ENCODE measurements at regions not wholly inside any gene's neighbourhood (a gene's known extent, or its start where the extent isn't known, plus 50 kb on each side); places are given as distances from the start of the nearest gene placed in this dataset.

DNA sequence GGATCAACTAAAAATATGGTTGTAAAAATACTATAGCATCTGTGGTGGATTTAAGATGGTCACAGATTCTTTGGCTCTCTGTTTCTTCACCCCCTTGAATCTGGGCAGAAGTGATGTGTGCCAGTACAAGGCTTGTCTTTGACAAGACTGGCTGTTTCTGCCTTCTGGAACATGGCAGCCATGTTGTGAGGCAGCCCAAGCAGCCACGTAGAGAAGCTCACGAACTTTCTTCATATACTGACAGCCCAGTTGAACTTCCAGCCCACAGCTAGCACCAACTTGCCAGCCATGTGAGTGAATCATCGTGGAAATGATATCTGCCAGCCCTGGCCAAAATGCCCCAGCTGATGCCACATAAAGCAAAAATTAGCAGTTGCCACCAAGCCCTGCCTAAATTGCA, 110.8 kb downstream of the BOD1 start:
- Histone ChIP-seq H3K9me3 (replicated peaks; ENCODE audit: control insufficient read depth, insufficient read depth, low read length) (no peaks in the 10 kb centered on the region), H3K9ac (replicated peaks; ENCODE audit: extremely low read depth, insufficient read depth, low read length) (no peak overlapping the region), H3K36me3 (ENCODE audit: control insufficient read depth in 2 of 2, extremely low read depth in 1 of 2, insufficient read depth in 2 of 2, low read length in 2 of 2) (no peaks in the 10 kb centered on the region), H3K4me2 (ENCODE audit: insufficient read depth, low read length) (no peak overlapping the region), H3K4me1 (ENCODE audit: control insufficient read depth, extremely low read depth, insufficient read depth, low read length) (no peaks in the 10 kb centered on the region), H2AFZ (ENCODE audit: low read depth, low read length) (no peak overlapping the region), H3K9me1 (replicated peaks; ENCODE audit: control insufficient read depth, extremely low read depth, insufficient read depth, low read length) (no peaks in the 10 kb centered on the region), H3K27me3 (ENCODE audit: control insufficient read depth in 2 of 2, insufficient read depth in 2 of 2, low read length in 2 of 2) (no peaks in the 10 kb centered on the region), H4K20me1 (replicated peaks; ENCODE audit: control insufficient read depth, extremely low read depth, insufficient read depth, low read length) (no peaks in the 10 kb centered on the region), H3K79me2 (ENCODE audit: control insufficient read depth, insufficient read depth, low read length) (no peaks in the 10 kb centered on the region), H3K27ac (ENCODE audit: insufficient read depth, low read depth, low read length) (no peak overlapping the region), H3K4me3 (replicated peaks in 1 of 3; ENCODE audit: insufficient read depth in 1 of 3, low read depth in 1 of 3, low read length in 3 of 3) (no peak overlapping the region)
- dilution Hi-C loops (cut with MboI; ENCODE audit: extremely low pct_ligation_motif_present, low sequenced_read_pairs) = no loop called here
- DNase-seq (ENCODE audit: low read depth, low spot score) (no peak), FAIRE-seq (no peak)
- no peak for TF ChIP-seq MYC (IDR thresholded peaks at IDR 0.05; ENCODE audit: low read depth, low read length)
- no peak for TF ChIP-seq EZH2 (IDR thresholded peaks at IDR 0.05; ENCODE audit: borderline replicate concordance, low read depth, low read length, severe bottlenecking)
- TF ChIP-seq, protein P1, sequence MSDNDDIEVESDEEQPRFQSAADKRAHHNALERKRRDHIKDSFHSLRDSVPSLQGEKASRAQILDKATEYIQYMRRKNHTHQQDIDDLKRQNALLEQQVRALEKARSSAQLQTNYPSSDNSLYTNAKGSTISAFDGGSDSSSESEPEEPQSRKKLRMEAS (IDR thresholded peaks at IDR 0.05; ENCODE audit: insufficient read depth, insufficient read length) = no peak
- TF ChIP-seq JUN (IDR thresholded peaks at IDR 0.05; ENCODE audit: borderline replicate concordance, insufficient read depth, insufficient read length, low read depth) = no peak
- no peak for TF ChIP-seq GATA2 (IDR thresholded peaks at IDR 0.05; ENCODE audit: insufficient read depth, insufficient read length, low read depth, low read length)
- TF ChIP-seq, protein P2, sequence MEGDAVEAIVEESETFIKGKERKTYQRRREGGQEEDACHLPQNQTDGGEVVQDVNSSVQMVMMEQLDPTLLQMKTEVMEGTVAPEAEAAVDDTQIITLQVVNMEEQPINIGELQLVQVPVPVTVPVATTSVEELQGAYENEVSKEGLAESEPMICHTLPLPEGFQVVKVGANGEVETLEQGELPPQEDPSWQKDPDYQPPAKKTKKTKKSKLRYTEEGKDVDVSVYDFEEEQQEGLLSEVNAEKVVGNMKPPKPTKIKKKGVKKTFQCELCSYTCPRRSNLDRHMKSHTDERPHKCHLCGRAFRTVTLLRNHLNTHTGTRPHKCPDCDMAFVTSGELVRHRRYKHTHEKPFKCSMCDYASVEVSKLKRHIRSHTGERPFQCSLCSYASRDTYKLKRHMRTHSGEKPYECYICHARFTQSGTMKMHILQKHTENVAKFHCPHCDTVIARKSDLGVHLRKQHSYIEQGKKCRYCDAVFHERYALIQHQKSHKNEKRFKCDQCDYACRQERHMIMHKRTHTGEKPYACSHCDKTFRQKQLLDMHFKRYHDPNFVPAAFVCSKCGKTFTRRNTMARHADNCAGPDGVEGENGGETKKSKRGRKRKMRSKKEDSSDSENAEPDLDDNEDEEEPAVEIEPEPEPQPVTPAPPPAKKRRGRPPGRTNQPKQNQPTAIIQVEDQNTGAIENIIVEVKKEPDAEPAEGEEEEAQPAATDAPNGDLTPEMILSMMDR (IDR thresholded peaks at IDR 0.05; ENCODE audit: extremely low read depth in 1 of 2, insufficient read depth in 1 of 2, low read depth in 1 of 2, low read length in 2 of 2) = no peak
- POLR2A ChIA-PET = no interaction called here
- CTCF ChIA-PET = interaction anchor here (1.9 kb wide), 1 partner anchor 9 kb away, joined by 4 read pairs; no protein-coding TSS in a partner anchor
- intact Hi-C loops (cut with micrococcal nuclease) = no loop called here
- BruUV-seq (replicated peaks) = no TSS peak

DNA sequence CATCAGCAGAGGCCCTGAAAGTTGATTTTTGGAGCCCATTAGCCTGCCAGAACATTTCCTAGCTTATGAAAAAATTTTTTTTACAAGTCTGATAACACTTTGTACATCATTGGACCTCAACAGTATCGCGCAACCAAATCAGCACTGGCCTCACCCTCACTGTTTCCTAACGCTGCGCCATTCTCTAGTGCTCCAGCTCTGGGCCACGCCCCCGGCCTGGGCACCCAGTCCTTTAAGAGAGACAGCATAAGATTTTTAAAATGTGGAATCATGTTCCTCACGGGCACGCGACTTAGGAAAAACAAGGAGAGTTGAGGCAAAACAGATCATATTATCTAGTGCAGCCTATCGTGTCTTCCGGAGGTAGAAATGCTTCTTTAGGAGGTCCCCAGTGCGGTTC, 114.5 kb downstream of the BOD1 start:
- no peaks in the 10 kb centered on the region for H4K20me1 ChIP-seq (replicated peaks; ENCODE audit: control insufficient read depth, extremely low read depth, insufficient read depth, low read length)
- no peak overlapping the region for H3K4me3 ChIP-seq (replicated peaks in 1 of 3; ENCODE audit: insufficient read depth in 1 of 3, low read depth in 1 of 3, low read length in 3 of 3)
- no peaks in the 10 kb centered on the region for H3K9me1 ChIP-seq (replicated peaks; ENCODE audit: control insufficient read depth, extremely low read depth, insufficient read depth, low read length)
- no peaks in the 10 kb centered on the region for H3K79me2 ChIP-seq (ENCODE audit: control insufficient read depth, insufficient read depth, low read length)
- DNase-seq (ENCODE audit: low read depth, low spot score) (no peak), FAIRE-seq (no peak)
- H3K4me2 ChIP-seq (ENCODE audit: insufficient read depth, low read length) = no peak overlapping the region
- ChIA-PET POLR2A (no interaction called here), CTCF (no interaction called here)
- H2AFZ ChIP-seq (ENCODE audit: low read depth, low read length) = no peak overlapping the region
- H3K9ac ChIP-seq (replicated peaks; ENCODE audit: extremely low read depth, insufficient read depth, low read length) = no peak overlapping the region
- no peaks in the 10 kb centered on the region for H3K27me3 ChIP-seq (ENCODE audit: control insufficient read depth in 2 of 2, insufficient read depth in 2 of 2, low read length in 2 of 2)
- H3K36me3 ChIP-seq (ENCODE audit: control insufficient read depth in 2 of 2, extremely low read depth in 1 of 2, insufficient read depth in 2 of 2, low read length in 2 of 2) = no peaks in the 10 kb centered on the region
- no peaks in the 10 kb centered on the region for H3K4me1 ChIP-seq (ENCODE audit: control insufficient read depth, extremely low read depth, insufficient read depth, low read length)
- H3K9me3 ChIP-seq (replicated peaks; ENCODE audit: control insufficient read depth, insufficient read depth, low read length) = no peaks in the 10 kb centered on the region
- H3K27ac ChIP-seq (ENCODE audit: insufficient read depth, low read depth, low read length) = no peak overlapping the region
- TF ChIP-seq JUN (IDR thresholded peaks at IDR 0.05; ENCODE audit: borderline replicate concordance, insufficient read depth, insufficient read length, low read depth) (no peak), EZH2 (IDR thresholded peaks at IDR 0.05; ENCODE audit: borderline replicate concordance, low read depth, low read length, severe bottlenecking) (no peak), POLR2A (IDR thresholded peaks at IDR 0.05; ENCODE audit: low read depth, low read length) (no peak), FOS (IDR thresholded peaks at IDR 0.05; ENCODE audit: borderline replicate concordance, insufficient read depth, low read length) (no peak), GATA2 (IDR thresholded peaks at IDR 0.05; ENCODE audit: insufficient read depth, insufficient read length, low read depth, low read length) (no peak), MYC (IDR thresholded peaks at IDR 0.05; ENCODE audit: low read depth, low read length) (no peak), POLR2AphosphoS5 (IDR thresholded peaks at IDR 0.05; ENCODE audit: insufficient read depth, low read depth, low read length) (no peak)
- TF ChIP-seq, protein P1 (IDR thresholded peaks at IDR 0.05; ENCODE audit: insufficient read depth, insufficient read length) = no peak
- TF ChIP-seq, protein P2 (IDR thresholded peaks at IDR 0.05; ENCODE audit: extremely low read depth in 1 of 2, insufficient read depth in 1 of 2, low read depth in 1 of 2, low read length in 2 of 2) = no peak
- dilution Hi-C loops (cut with MboI; ENCODE audit: extremely low pct_ligation_motif_present, low sequenced_read_pairs) (no loop called here), intact Hi-C loops (cut with micrococcal nuclease) (no loop called here)
- BruUV-seq (replicated peaks) = no TSS peak
